ENCODE measurements at regions not wholly inside any gene's neighbourhood (a gene's known extent, or its start where the extent isn't known, plus 50 kb on each side); places are given as distances from the start of the nearest gene placed in this dataset.

- WGBS, 2 experiments (ENCODE audit: low coverage in 1 of 2, low lambda C conversion rate in 2 of 2, missing lambda C conversion rate in 2 of 2) = 20 to 30% methylated on average over 2 of the region's 2 CpGs
- Histone ChIP-seq H3K27ac (no peak overlapping the region), H3K4me2 (ENCODE audit: unreplicated experiment) (no peak overlapping the region), H3K4me1 (ENCODE audit: insufficient read depth) (no peaks in the 10 kb centered on the region), H3K4me3 (no peak overlapping the region), H4K20me1 (ENCODE audit: insufficient read depth) (no peaks in the 10 kb centered on the region; the same call in 1 of the 2 replicates), H3K9me3 (ENCODE audit: low read depth) (no peaks in the 10 kb centered on the region), H2AFZ (no peak overlapping the region), H3K27me3 (replicated peaks; ENCODE audit: insufficient read depth) (no peaks in the 10 kb centered on the region), H3K79me2 (ENCODE audit: insufficient read depth) (no peaks in the 10 kb centered on the region), H3K9me2 (ENCODE audit: insufficient read depth) (no peaks in the 10 kb centered on the region), H3K9ac (no peak overlapping the region), H3K36me3 (ENCODE audit: low read depth) (no peaks in the 10 kb centered on the region), H3F3A (ENCODE audit: insufficient read depth) (no peaks in the 10 kb centered on the region)
- in situ Hi-C loops (cut with MboI) = no loop called here
- TF ChIP-seq EZH2phosphoT487 (IDR thresholded peaks at IDR 0.05; ENCODE audit: insufficient read depth, low read depth) = no peak
- no peak for TF ChIP-seq EZH2 (IDR thresholded peaks at IDR 0.05; ENCODE audit: insufficient read depth, poor library complexity, severe bottlenecking)
- DNase-seq = no peak
These were observed 777.7 kb downstream of the STIM2 start for GRCh38 chr4:27638163-27638915.

- H3K27me3 ChIP-seq (replicated peaks; ENCODE audit: insufficient read depth) = no peaks in the 10 kb centered on the region
- no peak for TF ChIP-seq EZH2 (IDR thresholded peaks at IDR 0.05; ENCODE audit: insufficient read depth, poor library complexity, severe bottlenecking)
- TF ChIP-seq EZH2phosphoT487 (IDR thresholded peaks at IDR 0.05; ENCODE audit: insufficient read depth, low read depth) = no peak
- H3K9me2 ChIP-seq (ENCODE audit: insufficient read depth) = no peaks in the 10 kb centered on the region
- H3K4me1 ChIP-seq (ENCODE audit: insufficient read depth) = no peaks in the 10 kb centered on the region
- H3K36me3 ChIP-seq (ENCODE audit: low read depth) = no peaks in the 10 kb centered on the region
- H2AFZ ChIP-seq = no peak overlapping the region
- H3K27ac ChIP-seq = no peak overlapping the region
- H3K4me3 ChIP-seq = no peak overlapping the region
- no peak overlapping the region for H3K4me2 ChIP-seq (ENCODE audit: unreplicated experiment)
- H4K20me1 ChIP-seq (ENCODE audit: insufficient read depth) = no peaks in the 10 kb centered on the region; the same call in 1 of the 2 replicates
- H3F3A ChIP-seq (ENCODE audit: insufficient read depth) = no peaks in the 10 kb centered on the region
- DNase-seq = no peak
- H3K79me2 ChIP-seq (ENCODE audit: insufficient read depth) = no peaks in the 10 kb centered on the region
- no peak overlapping the region for H3K9ac ChIP-seq
- no peaks in the 10 kb centered on the region for H3K9me3 ChIP-seq (ENCODE audit: low read depth)
- in situ Hi-C loops (cut with MboI) = no loop called here
These were observed 782.5 kb downstream of the STIM2 start for GRCh38 chr4:27643101-27643500.

DNA sequence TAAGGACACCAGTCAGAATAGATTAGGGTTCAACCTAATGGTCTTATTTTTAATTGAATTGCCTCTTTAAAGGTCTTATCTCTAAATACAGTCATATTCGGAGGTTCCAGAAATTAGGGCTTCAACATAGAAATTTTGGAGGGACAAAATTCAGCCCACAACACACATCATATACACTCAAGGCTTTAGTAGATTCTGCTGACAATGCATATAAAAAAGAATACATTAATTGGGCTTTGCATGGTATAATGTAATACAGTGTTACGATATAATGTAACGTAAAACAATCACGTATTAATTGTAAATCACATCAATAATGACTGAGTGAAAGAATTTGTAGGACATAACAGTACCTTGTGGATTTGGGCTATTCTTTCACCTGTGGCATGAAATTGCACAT is 787.8 kb downstream of the STIM2 start:
- Histone ChIP-seq H3K9me3 (ENCODE audit: low read depth) (no peaks in the 10 kb centered on the region), H3K27ac (no peak overlapping the region), H3K9ac (no peak overlapping the region), H3K9me2 (ENCODE audit: insufficient read depth) (no peaks in the 10 kb centered on the region), H3K36me3 (ENCODE audit: low read depth) (no peaks in the 10 kb centered on the region), H3K4me3 (no peak overlapping the region), H3K4me2 (ENCODE audit: unreplicated experiment) (no peak overlapping the region), H2AFZ (no peak overlapping the region), H4K20me1 (ENCODE audit: insufficient read depth) (no peaks in the 10 kb centered on the region), H3K4me1 (ENCODE audit: insufficient read depth) (no peaks in the 10 kb centered on the region), H3F3A (ENCODE audit: insufficient read depth) (no peaks in the 10 kb centered on the region), H3K79me2 (ENCODE audit: insufficient read depth) (no peaks in the 10 kb centered on the region), H3K27me3 (replicated peaks; ENCODE audit: insufficient read depth) (no peaks in the 10 kb centered on the region)
- no peak for DNase-seq
- WGBS, 2 experiments (ENCODE audit: low coverage in 1 of 2, low lambda C conversion rate in 2 of 2, missing lambda C conversion rate in 2 of 2) = 58 to 61% methylated on average over 4 of the region's 4 CpGs
- TF ChIP-seq EZH2 (IDR thresholded peaks at IDR 0.05; ENCODE audit: insufficient read depth, poor library complexity, severe bottlenecking) (no peak), EZH2phosphoT487 (IDR thresholded peaks at IDR 0.05; ENCODE audit: insufficient read depth, low read depth) (no peak)
- in situ Hi-C loops (cut with MboI) = no loop called here

DNA sequence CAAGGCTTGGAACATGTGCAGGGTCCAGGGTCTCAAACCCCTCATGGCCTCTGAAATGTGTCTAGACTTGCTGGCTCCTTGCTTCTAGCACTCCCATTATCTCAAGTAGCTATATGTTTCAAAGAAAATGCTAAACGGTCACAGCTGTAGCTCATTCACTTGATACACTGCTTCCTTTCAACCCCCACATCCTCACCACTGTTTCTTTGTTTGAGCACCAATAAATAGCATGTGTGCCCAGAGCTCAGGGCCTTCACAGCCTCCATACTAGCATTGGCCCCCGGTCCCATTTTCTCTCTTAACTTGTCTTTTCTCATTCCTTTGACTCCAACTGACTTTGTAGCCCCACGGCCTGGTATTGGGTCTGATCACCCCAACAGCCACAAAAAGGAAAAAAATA is 801.8 kb downstream of the STIM2 start:
- Histone ChIP-seq H2AFZ (no peak overlapping the region), H3K4me2 (ENCODE audit: unreplicated experiment) (no peak overlapping the region)
- 12 to 19% methylated on average over 3 of the region's 3 CpGs for WGBS, 2 experiments (ENCODE audit: low coverage in 1 of 2, low lambda C conversion rate in 2 of 2, missing lambda C conversion rate in 2 of 2)

More for the DNA sequence above, 801.8 kb downstream of the STIM2 start:
- Histone ChIP-seq H3K9me2 (ENCODE audit: insufficient read depth) (no peaks in the 10 kb centered on the region), H3K4me1 (ENCODE audit: insufficient read depth) (no peaks in the 10 kb centered on the region), H3K36me3 (ENCODE audit: low read depth) (no peaks in the 10 kb centered on the region), H3K79me2 (ENCODE audit: insufficient read depth) (no peaks in the 10 kb centered on the region), H3K4me3 (no peak overlapping the region), H4K20me1 (ENCODE audit: insufficient read depth) (no peaks in the 10 kb centered on the region), H3K9me3 (ENCODE audit: low read depth) (no peaks in the 10 kb centered on the region), H3K9ac (no peak overlapping the region), H3F3A (ENCODE audit: insufficient read depth) (no peaks in the 10 kb centered on the region), H3K27ac (no peak overlapping the region), H3K27me3 (replicated peaks; ENCODE audit: insufficient read depth) (no peaks in the 10 kb centered on the region)
- in situ Hi-C loops (cut with MboI) = no loop called here
- DNase-seq = no peak
- TF ChIP-seq EZH2 (IDR thresholded peaks at IDR 0.05; ENCODE audit: insufficient read depth, poor library complexity, severe bottlenecking) = no peak
- TF ChIP-seq EZH2phosphoT487 (IDR thresholded peaks at IDR 0.05; ENCODE audit: insufficient read depth, low read depth) = no peak
